ENCODE measurements at regions not wholly inside any gene's neighbourhood (a gene's known extent, or its start where the extent isn't known, plus 50 kb on each side); places are given as distances from the start of the nearest gene placed in this dataset.

DNA sequence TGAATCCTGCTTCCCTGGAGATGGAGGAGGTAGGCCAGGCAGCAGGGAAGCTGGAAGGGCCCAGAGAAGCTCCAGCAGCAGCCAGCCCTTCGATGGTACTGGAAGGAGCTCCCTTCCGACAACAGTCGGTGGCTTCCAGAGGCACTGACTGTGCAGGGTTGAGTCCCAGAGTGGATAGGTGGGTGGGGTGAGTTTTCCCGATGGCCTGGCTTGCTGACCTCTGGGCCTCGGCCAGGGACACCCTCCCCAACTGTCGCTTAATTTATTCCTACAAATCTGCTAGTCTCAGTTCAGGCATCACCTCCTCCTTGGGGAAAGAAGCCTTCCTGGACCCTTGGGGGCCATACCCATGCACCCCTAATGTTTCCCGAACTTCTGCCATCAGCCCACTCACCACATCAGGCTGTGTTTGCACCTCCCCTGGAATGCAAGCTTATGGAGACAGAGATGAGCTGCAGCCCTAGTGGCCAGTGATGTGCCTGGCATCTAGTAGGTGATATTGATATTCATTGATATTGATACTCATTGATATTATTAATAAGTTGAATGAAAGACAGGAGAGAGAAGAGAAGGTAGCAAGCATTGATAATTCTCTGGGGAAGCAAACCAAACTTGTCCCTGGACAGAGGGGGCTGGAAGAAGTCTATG lies 104.6 kb upstream of the BOD1 start:
- DNase-seq = no peak

DNA sequence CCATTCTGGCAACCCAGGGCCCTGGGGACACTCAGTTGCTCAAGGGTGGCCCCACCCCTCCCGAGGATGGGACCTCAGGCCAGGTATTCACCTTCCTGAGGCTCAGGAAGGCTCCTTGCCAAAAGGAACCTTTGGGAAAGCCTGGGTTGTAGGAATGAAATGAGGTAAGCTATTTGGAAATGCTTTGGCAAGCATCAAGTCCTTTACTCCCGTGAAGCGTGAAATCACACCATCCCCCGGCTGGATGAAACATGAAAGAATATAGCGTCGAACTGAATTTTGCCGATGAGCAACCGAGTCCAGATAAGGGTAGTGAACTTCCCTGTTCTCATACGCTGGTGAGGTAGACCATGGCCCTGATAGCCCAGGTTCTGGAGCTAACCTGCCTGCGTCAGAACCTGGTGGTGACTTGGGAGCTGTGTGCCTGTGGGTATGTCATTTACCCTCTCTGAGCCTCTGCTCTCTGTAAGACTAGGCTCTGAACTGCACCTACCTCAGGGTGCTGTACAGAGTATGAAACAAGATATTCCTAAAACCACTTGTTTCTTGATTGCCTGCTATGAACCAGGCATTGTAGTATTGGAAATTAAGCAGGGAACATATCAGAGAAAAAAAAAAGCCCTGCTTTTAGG lies 105.3 kb upstream of the BOD1 start:
- no peak for DNase-seq

DNA sequence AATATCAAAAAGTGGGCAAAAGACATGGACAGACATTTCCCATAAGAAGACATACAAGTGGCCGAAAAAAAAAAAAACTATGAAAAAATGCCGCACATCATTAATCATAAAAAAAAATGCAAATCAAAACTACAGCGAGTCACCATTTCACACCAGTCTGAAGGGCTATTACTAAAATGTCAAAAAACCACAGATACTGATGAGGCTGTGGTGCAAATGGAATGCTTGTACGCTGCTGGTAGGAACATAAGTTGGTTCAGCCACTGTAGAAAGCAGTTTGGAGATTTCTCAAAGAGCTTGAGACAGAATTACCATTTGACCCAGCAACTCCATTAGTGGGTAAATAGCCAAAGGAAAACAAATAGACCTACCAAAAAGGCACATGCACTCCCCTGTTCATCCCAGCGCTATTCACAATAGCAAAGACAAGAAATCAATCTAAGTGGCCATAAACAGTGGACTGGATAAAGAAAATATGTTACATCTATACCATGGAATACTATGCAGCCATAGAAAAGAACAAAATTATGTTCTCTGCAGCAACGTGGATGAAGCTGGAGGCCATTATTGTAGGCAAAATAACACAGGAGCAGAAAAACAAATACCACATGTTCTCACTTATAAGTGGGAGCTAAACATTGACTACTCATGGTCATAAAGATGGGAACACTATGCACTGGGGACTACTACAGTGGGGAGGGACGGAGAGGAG lies 110.6 kb upstream of the BOD1 start:
- no peak for DNase-seq

DNA sequence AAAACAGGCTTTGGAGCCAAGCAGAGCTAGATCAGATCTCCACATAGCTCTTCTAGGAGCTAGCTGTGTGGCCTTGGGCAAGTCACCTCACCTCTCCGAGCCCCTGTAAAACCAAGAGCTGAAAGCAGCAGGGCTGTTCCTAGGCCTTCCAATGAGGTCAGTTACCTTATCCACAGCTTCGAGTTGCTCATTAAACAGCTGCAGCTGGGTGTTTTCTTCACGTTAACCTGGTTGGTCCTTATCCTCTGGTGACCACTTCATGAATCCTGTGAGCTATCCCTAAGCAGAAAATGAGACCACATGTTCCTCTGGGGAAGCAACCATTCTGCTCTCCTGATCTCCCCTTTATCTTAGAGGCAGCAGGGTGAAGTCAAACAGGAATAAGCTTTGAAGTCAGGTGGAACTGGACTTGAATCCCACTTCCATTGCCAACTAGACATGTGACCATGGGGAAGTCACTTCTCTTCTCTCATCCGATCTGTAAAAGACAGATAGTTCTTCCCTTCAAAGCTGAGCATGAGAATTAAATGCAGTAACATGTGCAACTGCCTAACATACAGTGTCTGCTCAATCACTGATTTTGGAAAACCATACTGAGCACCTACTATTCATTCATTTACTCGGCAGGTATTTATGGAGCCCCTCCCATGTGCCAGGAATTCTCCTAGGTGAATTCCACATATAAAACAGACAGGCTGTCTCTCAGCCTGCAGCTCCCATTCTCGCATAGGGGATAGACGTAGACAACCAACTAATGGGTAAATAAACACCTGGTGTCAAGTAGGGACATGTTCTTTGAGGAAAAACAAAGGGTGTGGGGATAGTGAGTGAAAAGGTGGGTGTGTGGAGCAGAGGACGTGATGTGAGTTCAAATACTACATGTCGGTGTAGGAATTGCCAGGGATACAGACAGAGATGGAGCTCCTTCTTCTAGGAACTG lies 111.7 kb upstream of the BOD1 start:
- no peak for DNase-seq

DNA sequence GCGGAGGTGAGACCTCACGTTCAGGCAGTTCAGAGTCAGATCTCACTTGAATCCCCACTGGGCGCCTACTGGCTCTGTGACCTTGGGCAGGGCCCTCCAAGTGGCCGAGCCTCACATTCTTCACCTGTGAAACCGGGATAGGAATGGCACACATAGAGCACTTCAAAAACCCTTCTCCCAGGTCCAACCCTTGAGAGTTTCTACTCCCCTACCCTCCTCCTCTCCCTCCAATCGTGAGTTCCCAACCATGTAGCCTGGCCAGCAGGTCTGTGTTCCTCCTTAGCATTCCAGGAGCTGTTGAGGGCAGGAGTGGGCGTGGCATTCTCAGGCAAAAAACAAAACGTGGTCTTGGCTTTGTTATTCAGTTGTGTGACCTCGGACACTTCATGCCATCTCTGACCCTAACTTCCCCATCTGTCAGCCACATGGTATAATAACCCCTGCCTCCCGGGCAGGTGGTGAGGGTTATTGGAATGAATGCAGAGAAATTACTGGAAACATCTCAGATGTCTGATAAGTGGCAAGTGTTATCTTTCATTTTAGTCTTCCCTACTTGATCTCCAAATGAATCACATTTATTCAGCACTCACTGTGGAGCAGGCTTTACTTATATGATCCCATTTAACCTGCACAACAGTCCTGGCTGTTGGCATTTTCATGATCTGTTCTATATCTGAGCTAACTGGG lies 112.8 kb upstream of the BOD1 start:
- no peak for DNase-seq

DNA sequence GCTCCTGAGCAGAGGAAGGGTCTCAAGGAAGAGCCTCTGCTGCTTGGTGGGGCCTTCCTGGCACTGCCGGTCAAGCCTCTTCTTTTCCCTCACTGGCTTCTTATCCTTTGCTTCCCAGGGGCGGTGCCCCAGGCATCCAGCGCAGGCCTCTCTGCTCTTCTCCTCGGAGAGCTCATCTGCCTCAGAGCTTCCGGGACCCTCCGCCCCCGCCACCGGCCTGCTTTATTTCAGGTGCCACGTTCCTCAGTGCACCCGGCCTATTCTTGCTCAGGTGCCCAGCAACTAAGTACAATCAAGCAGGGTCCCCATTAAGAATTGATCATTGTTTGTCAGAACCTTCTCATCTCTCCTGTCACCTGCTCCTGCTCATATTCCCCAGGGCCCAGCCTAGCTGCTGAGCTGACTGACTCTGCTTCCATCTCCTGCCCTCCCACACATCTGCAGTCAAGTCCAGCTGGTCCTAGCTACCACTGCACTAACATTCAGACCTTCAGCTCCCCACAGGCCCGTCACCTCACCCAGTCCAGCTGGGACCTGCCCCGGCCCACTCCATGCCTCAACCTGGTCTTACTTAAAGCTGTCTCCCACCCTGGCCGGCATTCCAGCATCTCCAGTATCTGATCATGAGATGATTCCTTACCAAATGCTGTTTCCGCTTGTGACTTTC lies 114.3 kb upstream of the BOD1 start:
- no peak for DNase-seq

DNA sequence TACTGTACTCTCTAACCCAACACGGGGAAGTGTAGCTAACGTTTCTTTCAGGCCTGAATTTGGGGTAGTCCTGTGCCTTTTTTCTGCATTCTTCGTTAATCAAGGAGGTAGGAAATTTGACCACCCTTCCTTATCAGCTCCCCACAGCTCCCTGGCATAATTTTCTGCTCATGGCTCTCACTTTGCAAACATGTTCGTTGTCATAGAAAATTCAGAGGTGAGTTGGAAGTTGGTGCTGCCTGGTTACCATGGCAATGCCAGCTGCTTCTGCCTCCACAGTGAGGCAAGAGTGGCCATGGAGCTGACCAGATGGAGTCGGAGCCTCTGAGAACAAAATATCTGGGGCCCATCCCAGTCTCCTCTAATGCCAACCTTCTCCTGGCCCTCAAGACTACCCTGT lies 116.6 kb upstream of the BOD1 start:
- DNase-seq = no peak

DNA sequence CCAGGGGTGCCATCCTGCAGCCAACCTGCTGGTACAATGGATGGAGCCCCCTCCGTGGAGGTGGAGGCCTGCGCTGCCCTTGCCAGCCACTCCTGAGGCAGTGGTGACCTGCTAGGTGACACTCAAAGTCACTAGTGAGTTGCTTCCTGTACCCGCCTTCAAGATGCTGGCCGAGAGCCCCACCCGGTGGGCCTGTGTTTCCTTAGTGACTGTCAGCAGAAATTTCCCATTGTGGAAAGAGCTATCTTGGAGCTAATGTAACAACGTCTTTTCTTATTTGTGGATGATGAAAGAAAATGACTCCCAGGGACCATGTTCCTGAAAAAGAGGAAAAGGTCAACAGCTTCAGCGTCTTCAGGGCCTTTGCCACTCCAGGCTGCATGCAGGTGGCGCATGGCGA lies 117.0 kb upstream of the BOD1 start:
- no peak for DNase-seq

DNA sequence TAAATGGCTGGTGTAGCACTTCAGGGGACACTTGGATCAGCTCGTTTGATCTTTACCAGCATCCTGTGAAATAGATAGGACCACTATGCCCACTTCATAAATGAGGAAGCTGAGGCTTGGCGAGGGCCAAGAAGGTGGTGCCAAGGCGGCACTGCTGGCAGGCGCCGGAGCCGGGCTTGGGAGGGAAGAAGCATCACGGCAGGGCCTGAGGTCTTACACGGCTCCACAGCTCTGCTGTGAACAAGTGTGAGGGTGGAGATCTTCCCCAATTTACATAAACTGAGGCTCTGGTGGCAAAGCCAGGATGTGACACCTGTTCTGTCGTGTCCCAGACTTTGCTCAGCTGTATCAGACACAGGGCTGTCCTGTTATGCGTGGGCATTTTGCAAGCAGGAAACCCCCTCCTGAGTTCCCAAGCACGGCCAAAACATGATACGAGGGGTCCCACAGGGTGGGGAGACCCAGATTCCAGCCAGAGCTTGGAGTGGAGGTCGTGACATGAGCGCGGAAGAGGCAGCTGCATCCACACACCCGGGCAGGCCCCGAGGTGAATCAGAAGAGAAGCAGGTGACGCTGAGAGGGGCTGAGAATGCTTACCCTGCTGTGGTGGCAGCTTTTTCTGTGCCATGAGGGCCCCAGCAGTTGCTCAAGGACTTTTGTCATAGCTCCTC lies 117.5 kb upstream of the BOD1 start:
- no peak for DNase-seq

DNA sequence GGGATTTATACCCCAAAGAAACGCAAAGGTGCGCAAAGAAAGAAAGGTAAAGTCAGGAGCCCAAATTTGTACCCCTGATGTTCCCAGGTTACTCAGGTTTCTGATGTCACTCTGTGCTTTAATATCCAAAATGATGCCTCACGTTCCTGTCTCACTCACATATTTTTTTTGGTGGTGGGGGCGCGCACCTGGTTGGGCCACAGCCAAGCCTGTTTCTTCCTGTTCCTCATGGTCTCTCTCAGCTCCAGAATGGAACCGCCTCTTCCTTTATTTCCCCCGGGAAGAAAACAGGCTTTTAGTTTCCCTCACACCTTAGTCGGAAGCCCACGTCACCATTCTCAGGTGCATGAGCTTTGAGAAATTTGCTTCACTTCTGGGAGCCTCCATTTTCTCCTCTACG lies 118.3 kb upstream of the BOD1 start:
- DNase-seq = no peak

DNA sequence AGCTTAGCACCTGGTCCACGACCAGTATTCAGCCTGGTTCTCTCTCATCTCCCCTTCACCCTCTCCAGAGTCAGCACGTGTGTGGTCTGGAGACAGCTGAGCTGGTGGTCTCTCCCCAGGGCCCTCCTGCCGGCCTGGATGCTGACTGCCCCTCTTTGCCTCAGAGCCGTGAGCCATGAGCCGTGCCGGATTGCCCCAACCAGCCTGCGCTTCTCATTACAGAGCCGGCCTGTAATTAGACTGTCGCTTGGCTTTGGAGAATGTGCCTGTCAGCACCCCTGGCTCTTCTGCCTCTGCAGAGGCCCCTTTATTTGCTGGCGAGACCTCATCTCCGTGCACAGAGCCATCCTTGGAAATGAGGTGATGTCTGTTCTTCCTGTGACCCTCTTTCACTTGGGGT lies 118.7 kb upstream of the BOD1 start:
- DNase-seq = no peak

DNA sequence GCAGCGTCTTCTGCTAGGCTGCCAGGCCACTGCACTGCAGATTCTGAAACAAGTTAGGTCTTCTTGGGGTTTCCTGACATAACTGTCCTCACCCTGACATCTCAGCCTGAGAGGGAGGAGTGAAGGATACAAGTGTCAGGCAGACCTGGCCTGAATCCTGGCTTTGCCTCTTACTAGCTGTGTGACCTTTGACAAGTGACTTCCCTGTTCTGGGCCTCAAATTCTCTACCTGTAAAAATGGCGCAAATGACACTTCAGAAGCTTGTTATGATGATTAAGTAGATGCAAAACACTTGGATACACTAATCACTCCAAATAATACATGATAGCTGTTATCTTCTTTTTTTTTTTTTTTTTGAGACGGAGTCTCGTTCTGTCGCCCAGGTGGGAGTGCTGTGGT lies 119.2 kb upstream of the BOD1 start:
- DNase-seq = no peak

DNA sequence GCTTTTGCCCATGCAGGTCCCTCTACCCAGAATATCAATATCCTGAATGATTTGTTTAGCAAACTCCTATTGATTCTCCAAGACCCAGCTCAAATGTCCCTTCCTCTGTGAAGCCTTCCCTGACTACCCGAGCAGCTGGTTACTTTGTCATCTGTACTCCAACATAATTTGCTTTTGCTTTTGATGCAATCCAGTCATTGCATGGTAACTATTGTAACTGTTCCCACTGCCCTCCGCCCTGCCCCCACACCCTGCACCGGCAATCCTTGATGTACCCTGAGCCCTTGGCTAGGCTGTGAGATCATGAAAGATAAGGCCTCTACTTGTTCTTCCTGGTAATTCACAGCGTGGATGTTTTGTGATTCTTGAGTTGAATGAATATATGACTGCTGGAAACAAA lies 119.9 kb upstream of the BOD1 start:
- no peak for DNase-seq

DNA sequence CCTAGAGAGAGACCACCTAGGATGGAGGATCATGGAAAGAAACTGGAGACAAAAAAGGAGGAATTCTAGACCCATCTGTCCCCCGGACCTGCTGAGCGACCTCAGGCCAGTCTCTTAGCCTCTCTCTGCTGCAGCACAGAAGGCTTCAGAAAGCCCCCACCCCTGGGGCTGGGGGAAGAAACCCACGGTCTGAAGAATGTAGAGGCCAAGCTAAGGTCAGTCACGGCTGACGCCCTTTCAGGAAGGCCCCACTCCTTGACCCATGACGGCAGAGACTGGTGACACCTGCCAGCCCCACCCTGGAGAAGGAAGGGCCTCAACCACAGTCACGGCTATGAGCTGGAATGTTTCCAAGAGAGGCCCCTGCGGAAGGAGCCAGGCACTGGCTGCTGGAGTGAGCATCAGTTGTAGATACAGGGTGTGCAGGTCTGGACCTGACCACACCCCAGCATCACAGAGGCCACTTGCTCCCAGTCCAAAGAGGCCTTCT lies 120.5 kb upstream of the BOD1 start:
- DNase-seq = no peak

DNA sequence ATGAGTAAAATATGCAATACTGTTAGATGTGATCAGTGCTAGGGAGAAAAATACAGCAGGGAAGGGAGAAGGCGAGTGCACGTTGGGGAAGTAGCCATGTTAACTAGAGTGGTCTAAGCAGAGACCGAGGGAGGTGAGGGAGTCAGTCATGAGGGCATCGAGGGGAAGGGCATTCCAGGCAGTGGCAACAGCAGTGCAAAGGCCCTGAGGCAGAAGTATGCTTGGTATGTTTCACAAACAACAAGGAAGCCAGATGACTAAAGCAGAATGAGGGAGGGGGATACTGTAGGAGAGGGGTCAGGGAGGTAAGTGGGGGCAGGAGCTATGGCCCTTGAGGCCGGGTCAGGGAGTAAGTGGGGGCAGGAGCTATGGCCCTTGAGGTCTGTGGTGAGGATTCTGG lies 123.3 kb upstream of the BOD1 start:
- no peak for DNase-seq

DNA sequence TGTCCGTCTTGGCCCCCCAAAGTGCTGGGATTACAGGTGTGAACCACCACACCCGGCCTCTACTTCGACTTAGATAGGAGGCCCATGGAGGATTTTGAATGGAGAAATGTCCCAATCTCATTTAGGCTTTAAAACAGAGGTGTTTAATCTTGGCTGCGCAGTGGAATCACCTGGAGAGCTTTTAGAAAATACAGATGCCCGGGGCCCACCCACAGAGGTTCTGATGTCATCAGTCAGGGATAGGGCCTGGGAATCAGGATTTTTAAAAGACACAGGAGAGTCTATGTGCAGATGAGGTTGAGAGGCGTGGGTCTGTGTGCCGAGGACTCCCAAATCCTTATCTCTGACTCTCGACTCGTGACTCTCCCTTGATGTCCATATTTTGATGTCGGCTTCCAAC lies 124.0 kb upstream of the BOD1 start:
- DNase-seq = no peak

DNA sequence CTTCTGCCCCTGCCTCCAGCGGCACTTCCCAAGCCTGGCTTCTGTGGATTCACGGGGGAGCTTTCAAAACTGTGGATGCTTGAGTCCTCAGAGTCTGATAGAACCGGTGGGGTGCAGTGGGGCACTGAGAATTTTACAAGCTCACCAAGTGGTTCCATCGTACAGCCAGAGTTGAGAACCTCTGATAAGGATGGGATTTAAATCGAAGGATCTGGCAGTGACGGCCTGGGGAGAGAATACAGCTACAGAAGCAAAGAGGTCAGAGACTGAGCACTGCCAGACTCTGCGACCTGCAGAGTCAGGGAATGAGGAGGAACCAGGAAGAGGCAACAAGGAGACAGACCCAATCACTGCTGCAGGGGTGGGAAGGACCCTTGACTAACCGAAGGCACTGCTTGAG lies 124.6 kb upstream of the BOD1 start:
- DNase-seq = no peak

DNA sequence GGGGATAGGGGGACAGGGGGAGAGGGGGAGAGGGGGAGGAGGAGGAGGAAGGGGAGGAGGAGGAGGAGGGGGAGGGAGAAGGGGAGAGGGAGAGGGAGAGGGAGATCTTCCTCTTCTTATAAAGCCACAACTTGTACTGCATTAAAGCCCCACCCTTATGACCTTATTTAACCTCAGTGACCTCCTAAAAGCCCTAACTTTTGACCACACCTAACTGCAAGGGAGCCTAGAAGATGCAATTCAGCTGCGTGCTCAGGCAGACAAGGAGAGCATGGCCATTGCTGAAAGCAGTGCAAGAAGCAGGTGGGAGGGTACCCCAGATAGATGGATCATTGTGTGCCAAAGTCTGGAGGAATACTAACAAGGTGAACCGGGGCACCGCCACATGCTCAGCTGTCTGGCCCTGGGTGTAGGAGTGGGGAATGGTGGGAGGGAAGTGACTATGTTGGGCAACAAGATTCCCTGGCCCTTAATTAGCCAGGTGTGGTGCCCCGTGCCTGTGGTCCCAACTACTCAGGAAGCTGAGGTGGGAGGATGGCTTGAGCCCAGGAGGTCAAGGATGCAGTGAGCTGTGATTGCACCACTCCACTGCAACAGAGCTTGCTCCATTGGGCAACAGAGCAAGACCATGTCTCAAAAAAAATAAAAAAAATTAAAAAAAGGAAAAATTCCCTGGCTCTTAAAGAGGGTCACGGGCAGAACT lies 125.4 kb upstream of the BOD1 start:
- DNase-seq = no peak

DNA sequence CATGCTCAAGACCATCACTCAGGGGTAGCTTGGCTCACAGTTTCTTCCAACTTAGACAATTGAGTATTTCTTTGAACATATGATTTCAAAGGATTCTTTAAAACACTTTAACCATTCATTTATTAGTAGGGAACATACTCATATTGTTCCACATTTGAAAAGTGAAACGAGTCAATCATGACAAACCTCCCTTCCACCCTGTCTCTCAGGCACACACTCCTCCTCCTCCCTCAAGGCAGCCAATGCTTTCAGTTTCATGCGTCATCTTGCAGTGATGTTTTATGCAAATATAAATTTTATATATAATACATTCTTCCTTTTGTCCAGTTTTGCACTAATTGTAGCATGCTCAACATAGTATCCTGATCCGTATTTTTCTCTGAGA lies 126.0 kb upstream of the BOD1 start:
- peak in 1 of 2 donors; percentile 1 for DNase-seq

DNA sequence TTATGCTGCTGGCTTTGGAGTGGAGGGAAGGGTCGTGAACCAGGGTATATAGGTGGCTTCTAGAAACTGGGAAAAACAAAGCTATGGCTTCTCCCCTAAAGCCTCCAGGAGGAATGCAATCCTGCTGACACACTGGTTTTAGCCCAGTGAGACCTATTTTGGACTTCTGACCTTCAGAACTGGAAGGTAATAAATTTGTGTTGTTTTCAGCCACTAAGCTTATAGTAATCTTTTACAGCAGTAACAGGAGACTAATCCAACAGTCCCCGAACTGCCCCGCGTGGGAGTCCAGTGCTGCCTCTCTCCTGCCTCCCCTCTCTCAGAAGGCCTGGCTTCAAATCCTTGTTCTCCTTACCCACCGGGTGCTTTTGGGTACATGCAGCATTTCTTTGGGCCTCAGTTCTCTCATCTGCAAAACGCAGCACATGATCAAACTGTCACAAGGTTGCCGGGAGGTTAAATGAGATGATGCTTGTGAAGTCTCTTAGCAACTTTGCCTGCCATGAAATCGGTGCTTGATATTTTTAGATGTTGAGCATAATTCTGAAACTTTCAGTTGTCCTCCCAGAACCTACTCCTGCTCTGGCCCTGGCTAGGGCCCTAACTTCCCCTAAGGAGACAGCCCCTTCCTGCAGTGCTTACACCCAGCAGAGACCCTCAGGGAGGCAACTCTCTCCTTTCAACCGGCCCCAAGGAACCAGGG lies 127.3 kb upstream of the BOD1 start:
- DNase-seq = no peak
